Peyer's patch (tissue), 4 donors: ENCODE measurements at regions not wholly inside any gene's neighbourhood (a gene's known extent, or its start where the extent isn't known, plus 50 kb on each side); places are given as distances from the start of the nearest gene placed in this dataset.

Experiments
- CTCF ChIP-seq, 6 experiments: fragments of 450-650 bp in 4 of 6; fragments of 200-600 bp in 2 of 6; sonication (generic) in 1 of 6; IDR thresholded peaks; one replicate each; pipeline ENCODE4 v1.5.1; 2017 to 2019; ENCODE audit warnings: antibody characterized with exemption in 6 of 6, mild to moderate bottlenecking in 3 of 6, moderate library complexity in 1 of 6
- POLR2A ChIP-seq, 2 donors: fragments of 450-650 bp; IDR thresholded peaks; one replicate each; pipeline ENCODE4 v1.5.1; 2017; ENCODE audit warnings: antibody characterized with exemption in 2 of 2, mild to moderate bottlenecking in 2 of 2, moderate library complexity in 2 of 2

- no peak for TF ChIP-seq CTCF (IDR thresholded peaks at IDR 0.05)
- no peak for TF ChIP-seq POLR2A (IDR thresholded peaks at IDR 0.05)
These were observed 111.3 kb upstream of the IGFBP3 start for GRCh38 chr7:46032353-46032752.
